Liver (tissue), 7 donors: ENCODE measurements at regions not wholly inside any gene's neighbourhood (a gene's known extent, or its start where the extent isn't known, plus 50 kb on each side); places are given as distances from the start of the nearest gene placed in this dataset.

Experiments used
- DNase-seq: peaks from one replicate; pipeline ENCODE4 v3.0.0-alpha.2; 2017; ENCODE audit warnings: low spot score
- H3K27ac ChIP-seq, 2 donors: one replicate each; pipeline ENCODE4 v1.7.0; 2013; ENCODE audit warnings: inconsistent platforms in 2 of 2, low read length in 2 of 2, control low read depth in 1 of 2, low read depth in 1 of 2, mild to moderate bottlenecking in 1 of 2
- H3K27me3 ChIP-seq, 4 donors: one replicate each; pipeline versions ENCODE4 v1.6.1 to v1.7.0; 2013; ENCODE audit warnings: low read length in 3 of 4, inconsistent platforms in 1 of 4, mild to moderate bottlenecking in 1 of 4, moderate library complexity in 1 of 4; ENCODE audit not compliant: control insufficient read depth in 4 of 4, insufficient read depth in 4 of 4
- H3K36me3 ChIP-seq, 4 donors: one replicate each; pipeline versions ENCODE4 v1.6.1 to v1.7.0; 2013; ENCODE audit warnings: low read length in 3 of 4, mild to moderate bottlenecking in 3 of 4, low read depth in 1 of 4, moderate library complexity in 1 of 4; ENCODE audit not compliant: control insufficient read depth in 4 of 4, insufficient read depth in 3 of 4
- H3K4me1 ChIP-seq, 4 donors: one replicate each; pipeline versions ENCODE4 v1.6.1 to v1.7.0; 2013; ENCODE audit warnings: low read length in 3 of 4, mild to moderate bottlenecking in 3 of 4, moderate library complexity in 1 of 4; ENCODE audit not compliant: control insufficient read depth in 4 of 4, insufficient read depth in 4 of 4
- H3K4me3 ChIP-seq, 3 donors: one replicate each; pipeline versions ENCODE4 v1.6.1 to v1.7.0; 2013; ENCODE audit warnings: low read length in 3 of 3, control low read depth in 1 of 3, low read depth in 1 of 3, mild to moderate bottlenecking in 1 of 3
- H3K9ac ChIP-seq, 2 donors: one replicate each; pipeline ENCODE4 v1.7.0; 2013; ENCODE audit warnings: low read length in 2 of 2, mild to moderate bottlenecking in 2 of 2, moderate library complexity in 2 of 2, control low read depth in 1 of 2, low read depth in 1 of 2
- H3K9me3 ChIP-seq, 4 donors: one replicate each; pipeline versions ENCODE4 v1.6.1 to v1.7.0; 2013; ENCODE audit warnings: low read length in 3 of 4; ENCODE audit not compliant: control insufficient read depth in 4 of 4
- ATF3 ChIP-seq: IDR thresholded peaks from 2 replicates; pipeline ENCODE4 v1.6.1; 2016; ENCODE audit warnings: antibody characterized with exemption
- FOXA2 ChIP-seq: IDR thresholded peaks from 2 replicates; pipeline ENCODE4 v1.6.1; 2016; ENCODE audit warnings: antibody characterized with exemption
- GABPA ChIP-seq, 2 donors: IDR thresholded peaks in 1 of 2; conservative IDR thresholded peaks in 1 of 2; 2 replicates each; pipeline ENCODE4 v1.6.1; 2016; ENCODE audit warnings: antibody characterized with exemption in 2 of 2, mild to moderate bottlenecking in 1 of 2, moderate library complexity in 1 of 2
- JUND ChIP-seq, 2 donors: IDR thresholded peaks; 2 replicates each; pipeline ENCODE4 v1.6.1; 2016; ENCODE audit warnings: antibody characterized with exemption in 2 of 2
- MAX ChIP-seq: IDR thresholded peaks from 2 replicates; pipeline ENCODE4 v1.6.1; 2016; ENCODE audit warnings: antibody characterized with exemption
- NR2F2 ChIP-seq: IDR thresholded peaks from 2 replicates; pipeline ENCODE4 v1.6.1; 2016; ENCODE audit warnings: antibody characterized with exemption
- RAD21 ChIP-seq, 2 donors: IDR thresholded peaks; 2 replicates each; pipeline ENCODE4 v1.6.1; 2016; ENCODE audit warnings: antibody characterized with exemption in 2 of 2, mild to moderate bottlenecking in 2 of 2
- RXRA ChIP-seq, 2 donors: IDR thresholded peaks; 2 replicates each; pipeline ENCODE4 v1.6.1; 2017 to 2018; ENCODE audit warnings: antibody characterized with exemption in 2 of 2, mild to moderate bottlenecking in 1 of 2
- SP1 ChIP-seq: IDR thresholded peaks from 2 replicates; pipeline ENCODE4 v1.6.1; 2018; ENCODE audit warnings: antibody characterized with exemption, mild to moderate bottlenecking
- YY1 ChIP-seq: IDR thresholded peaks from 2 replicates; pipeline ENCODE4 v1.6.1; 2016; ENCODE audit warnings: antibody characterized with exemption, mild to moderate bottlenecking
- WGBS: extraction: QIAGEN DNeasy Blood & Tissue Kit; methylation state at CpG from one replicate; pipeline ENCODE4 v1.1.7; 2013; 5-methylcytosine and 5-hydroxymethylcytosine counted together
- TF ChIP-seq, protein P1 (sequence below): IDR thresholded peaks from 2 replicates; pipeline ENCODE4 v1.6.1; 2016; ENCODE audit warnings: antibody characterized with exemption
- donor health status: healthy.
- donor health status: healthy.
- donor health status: healthy.
- donor health status: healthy.

DNA sequence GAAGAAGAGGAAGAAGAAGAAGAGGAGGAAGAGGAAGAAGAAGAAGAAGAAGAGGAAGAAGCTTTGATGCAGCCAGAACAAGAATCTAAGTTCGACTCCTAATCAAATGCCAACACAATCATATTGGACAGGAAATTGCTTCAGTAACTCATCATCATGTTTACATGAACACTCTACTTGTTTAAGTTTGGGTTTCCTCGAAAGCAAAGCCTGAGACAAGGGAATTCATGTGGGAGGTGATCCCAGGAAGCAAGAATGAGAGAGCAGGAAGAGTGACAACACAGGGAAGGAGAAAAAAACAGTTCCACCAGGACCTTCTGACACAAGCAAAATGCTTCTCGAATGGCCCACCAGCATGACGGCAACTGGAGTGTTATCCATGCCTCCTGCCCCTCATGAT lies 279.0 kb downstream of the PMP22 start:
- Histone ChIP-seq H3K27me3 (no peaks in the 10 kb centered on the region), H3K9me3 (peaks cover 0 to 3% (median 0%) of the 10 kb centered on the region in 4 donors), H3K36me3 (no peaks in the 10 kb centered on the region), H3K9ac (no peak overlapping the region), H3K4me1 (no peaks in the 10 kb centered on the region), H3K4me3 (no peak overlapping the region), H3K27ac (no peak overlapping the region)
- no peak for DNase-seq
- 68% methylated on average over 4 of the region's 4 CpGs for WGBS
- TF ChIP-seq, protein P1, sequence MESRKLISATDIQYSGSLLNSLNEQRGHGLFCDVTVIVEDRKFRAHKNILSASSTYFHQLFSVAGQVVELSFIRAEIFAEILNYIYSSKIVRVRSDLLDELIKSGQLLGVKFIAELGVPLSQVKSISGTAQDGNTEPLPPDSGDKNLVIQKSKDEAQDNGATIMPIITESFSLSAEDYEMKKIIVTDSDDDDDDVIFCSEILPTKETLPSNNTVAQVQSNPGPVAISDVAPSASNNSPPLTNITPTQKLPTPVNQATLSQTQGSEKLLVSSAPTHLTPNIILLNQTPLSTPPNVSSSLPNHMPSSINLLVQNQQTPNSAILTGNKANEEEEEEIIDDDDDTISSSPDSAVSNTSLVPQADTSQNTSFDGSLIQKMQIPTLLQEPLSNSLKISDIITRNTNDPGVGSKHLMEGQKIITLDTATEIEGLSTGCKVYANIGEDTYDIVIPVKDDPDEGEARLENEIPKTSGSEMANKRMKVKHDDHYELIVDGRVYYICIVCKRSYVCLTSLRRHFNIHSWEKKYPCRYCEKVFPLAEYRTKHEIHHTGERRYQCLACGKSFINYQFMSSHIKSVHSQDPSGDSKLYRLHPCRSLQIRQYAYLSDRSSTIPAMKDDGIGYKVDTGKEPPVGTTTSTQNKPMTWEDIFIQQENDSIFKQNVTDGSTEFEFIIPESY: no peak
- TF ChIP-seq GABPA (IDR thresholded peaks at IDR 0.05 in 1 of 2, conservative IDR thresholded peaks at IDR 0.05 in 1 of 2) (no peak), ATF3 (no peak), YY1 (no peak)

DNA sequence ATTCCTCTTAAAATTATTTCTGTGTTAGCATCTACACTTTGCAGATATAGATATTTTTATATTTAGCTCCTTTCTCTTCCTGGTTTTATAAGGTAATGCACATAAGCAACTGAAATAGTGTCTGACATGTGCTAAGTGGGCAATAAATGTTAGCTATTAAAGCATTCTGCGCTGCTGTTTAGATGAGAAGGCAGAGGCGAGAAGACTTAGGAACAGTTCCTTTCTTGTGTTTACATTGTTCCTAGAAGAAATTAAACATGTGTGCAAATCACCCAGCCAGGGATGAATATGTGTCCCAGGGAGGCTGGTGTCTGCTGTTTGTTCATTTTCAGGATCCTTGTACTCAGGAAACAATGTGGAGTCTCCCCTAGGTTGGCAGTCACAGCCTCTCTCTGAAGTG lies 292.3 kb downstream of the PMP22 start:
- Histone ChIP-seq H3K4me3 (no peak overlapping the region), H3K9me3 (peaks cover 0 to 12% (median 7%) of the 10 kb centered on the region in 4 donors), H3K27ac (no peak overlapping the region), H3K4me1 (no peaks in the 10 kb centered on the region), H3K9ac (no peak overlapping the region), H3K27me3 (no peaks in the 10 kb centered on the region), H3K36me3 (no peaks in the 10 kb centered on the region)
- WGBS: 88% methylated on average over 2 of the region's 2 CpGs
- DNase-seq: no peak
- no peak for TF ChIP-seq ATF3

DNA sequence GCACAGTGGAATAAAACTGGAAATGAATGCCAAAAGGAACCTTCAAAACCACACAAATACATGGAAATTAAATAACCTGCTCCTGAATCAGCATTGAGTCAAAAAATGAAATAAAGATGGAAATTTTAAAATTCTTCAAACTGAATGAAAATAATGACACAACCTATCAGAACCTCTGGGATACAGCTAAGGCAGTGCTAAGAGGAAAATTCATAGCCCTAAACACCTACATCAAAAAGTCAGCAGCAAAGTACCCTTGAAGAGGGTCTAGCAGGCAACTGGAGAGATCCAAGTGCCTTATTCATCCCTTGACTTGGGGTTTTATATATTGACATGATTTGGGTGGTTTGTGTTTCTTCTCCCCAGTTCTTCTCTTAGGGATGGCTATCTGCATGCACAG lies 294.1 kb downstream of the PMP22 start:
- no peak overlapping the region for H3K9ac ChIP-seq
- no peaks in the 10 kb centered on the region for H3K27me3 ChIP-seq
- H3K27ac ChIP-seq: no peak overlapping the region
- no peak for TF ChIP-seq RAD21 (IDR thresholded peaks at IDR 0.05)
- no peak for TF ChIP-seq MAX
- no peak for TF ChIP-seq JUND (IDR thresholded peaks at IDR 0.05)
- TF ChIP-seq NR2F2: no peak
- no peak for TF ChIP-seq RXRA (IDR thresholded peaks at IDR 0.05)
- TF ChIP-seq, protein P1: no peak
- TF ChIP-seq SP1: no peak
- no peak for TF ChIP-seq FOXA2
- no peaks in the 10 kb centered on the region for H3K4me1 ChIP-seq
- H3K9me3 ChIP-seq: peaks cover 0 to 12% (median 8%) of the 10 kb centered on the region in 4 donors
- H3K36me3 ChIP-seq: no peaks in the 10 kb centered on the region
- DNase-seq: no peak
- no peak overlapping the region for H3K4me3 ChIP-seq
